H9 (cell line): ENCODE measurements at regions not wholly inside any gene's neighbourhood (a gene's known extent, or its start where the extent isn't known, plus 50 kb on each side); places are given as distances from the start of the nearest gene placed in this dataset.

Experiments used
- DNase-seq: peaks from one replicate; pipeline ENCODE4 v3.0.0-alpha.2; 2017
- H2AFZ ChIP-seq: one replicate; pipeline ENCODE4 v1.6.1; 2013; ENCODE audit warnings: mild to moderate bottlenecking, low read length, control low read depth, moderate library complexity
- H2AK5ac ChIP-seq: 2 replicates; pipeline ENCODE4 v1.6.1; 2013; ENCODE audit warnings: low read length, control low read depth, mixed read lengths; ENCODE audit not compliant: insufficient read length
- H2BK120ac ChIP-seq: one replicate; pipeline ENCODE4 v1.6.1; 2013; ENCODE audit warnings: low read depth, mild to moderate bottlenecking, low read length, control low read depth, inconsistent platforms; ENCODE audit not compliant: poor library complexity, severe bottlenecking
- H2BK12ac ChIP-seq: 2 replicates; pipeline ENCODE4 v1.6.1; 2013; ENCODE audit warnings: low read length, control low read depth, mixed read lengths, low read depth; ENCODE audit not compliant: insufficient read length
- H2BK15ac ChIP-seq: 2 replicates; pipeline ENCODE4 v1.6.1; 2013; ENCODE audit warnings: low read depth, low read length, control low read depth
- H2BK20ac ChIP-seq: one replicate; pipeline ENCODE4 v1.6.1; 2013; ENCODE audit warnings: low read depth, mild to moderate bottlenecking, low read length, control low read depth, inconsistent platforms; ENCODE audit not compliant: poor library complexity, severe bottlenecking
- H2BK5ac ChIP-seq: 2 replicates; pipeline ENCODE4 v1.6.1; 2013; ENCODE audit warnings: low read length, control low read depth, mixed read lengths; ENCODE audit not compliant: insufficient read length
- H3K14ac ChIP-seq: 2 replicates; pipeline ENCODE4 v1.6.1; 2013; ENCODE audit warnings: low read length, control low read depth; ENCODE audit not compliant: insufficient read depth
- H3K18ac ChIP-seq: 2 replicates; pipeline ENCODE4 v1.6.1; 2013; ENCODE audit warnings: low read depth, mild to moderate bottlenecking, mixed read lengths, low read length, control low read depth; ENCODE audit not compliant: insufficient read length
- H3K23ac ChIP-seq: 2 replicates; pipeline ENCODE4 v1.6.1; 2013; ENCODE audit warnings: low read length, control low read depth, mixed read lengths, low read depth; ENCODE audit not compliant: insufficient read length
- H3K23me2 ChIP-seq: 2 replicates; pipeline ENCODE4 v1.6.1; 2013; ENCODE audit warnings: low read depth, mild to moderate bottlenecking, mixed read lengths, low read length, control low read depth; ENCODE audit not compliant: insufficient read length, poor library complexity, severe bottlenecking
- H3K27ac ChIP-seq: 2 replicates; pipeline ENCODE4 v1.5.1; 2013; ENCODE audit warnings: low read length, control low read depth, mixed read lengths, low read depth; ENCODE audit not compliant: insufficient read length
- H3K27me3 ChIP-seq: 2 replicates; pipeline ENCODE4 v1.6.1; 2013; ENCODE audit warnings: low read length, control low read depth, inconsistent platforms; ENCODE audit not compliant: insufficient read depth
- H3K4ac ChIP-seq: 2 replicates; pipeline ENCODE4 v1.6.1; 2013; ENCODE audit warnings: low read depth, mild to moderate bottlenecking, control low read depth, inconsistent platforms, low read length, moderate library complexity
- H3K4me1 ChIP-seq: 2 replicates; pipeline ENCODE4 v1.6.1; 2013; ENCODE audit warnings: low read length, control low read depth, inconsistent platforms; ENCODE audit not compliant: insufficient read depth
- H3K4me2 ChIP-seq: 2 replicates; pipeline ENCODE4 v1.6.1; 2013; ENCODE audit warnings: low read length, control low read depth, mixed read lengths; ENCODE audit not compliant: insufficient read length, insufficient read depth
- H3K56ac ChIP-seq: 2 replicates; pipeline ENCODE4 v1.6.1; 2013; ENCODE audit warnings: low read depth, mild to moderate bottlenecking, mixed read lengths, low read length, control low read depth; ENCODE audit not compliant: insufficient read length
- H3K79me1 ChIP-seq: 2 replicates; pipeline ENCODE4 v1.6.1; 2013; ENCODE audit warnings: low read depth, mild to moderate bottlenecking, moderate library complexity, low read length, control low read depth, inconsistent platforms; ENCODE audit not compliant: insufficient read depth, poor library complexity, severe bottlenecking
- H3K79me2 ChIP-seq: 2 replicates; pipeline ENCODE4 v1.6.1; 2013; ENCODE audit warnings: low read length, control low read depth, inconsistent platforms; ENCODE audit not compliant: insufficient read depth
- H3K9ac ChIP-seq: 2 replicates; pipeline ENCODE4 v1.6.1; 2013; ENCODE audit warnings: low read length, control low read depth, mixed read lengths; ENCODE audit not compliant: insufficient read length; ENCODE audit errors: extremely low read depth
- H3K9me3 ChIP-seq: one replicate; pipeline ENCODE4 v1.6.1; 2013; ENCODE audit warnings: low read depth, low read length, inconsistent platforms; ENCODE audit not compliant: control insufficient read depth
- H3T11ph ChIP-seq: one replicate; pipeline ENCODE4 v1.6.1; 2013; ENCODE audit warnings: mild to moderate bottlenecking, low read length, control low read depth, inconsistent platforms
- H4K20me1 ChIP-seq: one replicate; pipeline ENCODE4 v1.6.1; 2013; ENCODE audit not compliant: control insufficient read depth, insufficient read length, insufficient read depth
- H4K5ac ChIP-seq: 2 replicates; pipeline ENCODE4 v1.6.1; 2013; ENCODE audit warnings: low read depth, mild to moderate bottlenecking, mixed read lengths, low read length, control low read depth; ENCODE audit not compliant: insufficient read length
- H4K8ac ChIP-seq: replicated peaks from 2 replicates; pipeline ENCODE4 v1.6.1; 2013; ENCODE audit warnings: low read length, control low read depth, mixed read lengths, low read depth; ENCODE audit not compliant: insufficient read length
- H4K91ac ChIP-seq: 2 replicates; pipeline ENCODE4 v1.6.1; 2013; ENCODE audit warnings: low read depth, mild to moderate bottlenecking, moderate library complexity, mixed read lengths, low read length, control low read depth; ENCODE audit not compliant: insufficient read length
- H3K27ac Mint-ChIP-seq, 3 experiments: 2 replicates in 2 of 3; 3 replicates in 1 of 3; pipeline ENCODE4 v1.8.0; 2020 to 2021; ENCODE audit warnings: mixed read lengths in 3 of 3, mild to moderate bottlenecking in 1 of 3, moderate library complexity in 1 of 3
- H3K27me3 Mint-ChIP-seq: 2 replicates; pipeline ENCODE4 v1.8.0; 2021; ENCODE audit warnings: low read depth, mild to moderate bottlenecking, moderate library complexity, mixed read lengths
- H3K36me3 Mint-ChIP-seq, 3 experiments: 2 replicates in 2 of 3; 3 replicates in 1 of 3; pipeline ENCODE4 v1.8.0; 2020 to 2021; ENCODE audit warnings: low read depth in 3 of 3, mixed read lengths in 3 of 3; ENCODE audit not compliant: insufficient read depth in 1 of 3
- H3K4me1 Mint-ChIP-seq, 2 experiments: 2 replicates each; pipeline ENCODE4 v1.8.0; 2020; ENCODE audit warnings: mixed read lengths in 2 of 2
- H3K4me3 Mint-ChIP-seq, 2 experiments: 2 replicates in 1 of 2; 3 replicates in 1 of 2; pipeline ENCODE4 v1.8.0; 2020 to 2021; ENCODE audit warnings: mild to moderate bottlenecking in 2 of 2, mixed read lengths in 2 of 2, moderate library complexity in 1 of 2
- H3K9me3 Mint-ChIP-seq, 2 experiments: 2 replicates in 1 of 2; 3 replicates in 1 of 2; pipeline ENCODE4 v1.8.0; 2020; ENCODE audit warnings: mild to moderate bottlenecking in 2 of 2, mixed read lengths in 2 of 2, moderate library complexity in 1 of 2
- WGBS: extraction: QIAGEN DNeasy Blood & Tissue Kit; methylation state at CpG from one replicate; pipeline ENCODE4 v1.1.7; 2013; ENCODE audit warnings: missing lambda C conversion rate, low lambda C conversion rate, mixed read lengths; ENCODE audit not compliant: insufficient read length; ENCODE audit errors: extremely low coverage; 5-methylcytosine and 5-hydroxymethylcytosine counted together
- TF ChIP-seq, protein P1 (sequence below): fragments of 200-600 bp; sonication (generic); conservative IDR thresholded peaks from 3 replicates; pipeline ENCODE4 v1.8.0; 2021; ENCODE audit warnings: antibody characterized with exemption, mild to moderate bottlenecking

GRCh38 chr14:81839056-81839455 lies 305.4 kb upstream of the SEL1L start:
- H3K14ac ChIP-seq: no peak overlapping the region
- H2AFZ ChIP-seq: no peak overlapping the region
- no peaks in the 10 kb centered on the region for H3K23me2 ChIP-seq
- no peak overlapping the region for H4K91ac ChIP-seq
- H3K4me1 ChIP-seq: no peaks in the 10 kb centered on the region
- H4K20me1 ChIP-seq: no peaks in the 10 kb centered on the region
- no peaks in the 10 kb centered on the region for H3K9me3 ChIP-seq
- Mint-ChIP-seq H3K27ac (no peak overlapping the region), H3K4me3 (no peak overlapping the region), H3K4me1 (no peaks in the 10 kb centered on the region), H3K36me3 (peaks cover 10 to 20% (median 19%) of the 10 kb centered on the region in 3 experiments), H3K27me3 (no peaks in the 10 kb centered on the region), H3K9me3 (peaks cover 20 to 33% of the 10 kb centered on the region in 2 experiments)
- no peak overlapping the region for H2BK120ac ChIP-seq
- no peak overlapping the region for H3K56ac ChIP-seq
- no peak overlapping the region for H3K4me2 ChIP-seq
- no peaks in the 10 kb centered on the region for H3K79me1 ChIP-seq
- no peaks in the 10 kb centered on the region for H3K79me2 ChIP-seq
- TF ChIP-seq, protein P1, sequence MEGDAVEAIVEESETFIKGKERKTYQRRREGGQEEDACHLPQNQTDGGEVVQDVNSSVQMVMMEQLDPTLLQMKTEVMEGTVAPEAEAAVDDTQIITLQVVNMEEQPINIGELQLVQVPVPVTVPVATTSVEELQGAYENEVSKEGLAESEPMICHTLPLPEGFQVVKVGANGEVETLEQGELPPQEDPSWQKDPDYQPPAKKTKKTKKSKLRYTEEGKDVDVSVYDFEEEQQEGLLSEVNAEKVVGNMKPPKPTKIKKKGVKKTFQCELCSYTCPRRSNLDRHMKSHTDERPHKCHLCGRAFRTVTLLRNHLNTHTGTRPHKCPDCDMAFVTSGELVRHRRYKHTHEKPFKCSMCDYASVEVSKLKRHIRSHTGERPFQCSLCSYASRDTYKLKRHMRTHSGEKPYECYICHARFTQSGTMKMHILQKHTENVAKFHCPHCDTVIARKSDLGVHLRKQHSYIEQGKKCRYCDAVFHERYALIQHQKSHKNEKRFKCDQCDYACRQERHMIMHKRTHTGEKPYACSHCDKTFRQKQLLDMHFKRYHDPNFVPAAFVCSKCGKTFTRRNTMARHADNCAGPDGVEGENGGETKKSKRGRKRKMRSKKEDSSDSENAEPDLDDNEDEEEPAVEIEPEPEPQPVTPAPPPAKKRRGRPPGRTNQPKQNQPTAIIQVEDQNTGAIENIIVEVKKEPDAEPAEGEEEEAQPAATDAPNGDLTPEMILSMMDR: no peak
- H3K4ac ChIP-seq: no peak overlapping the region
- H2BK12ac ChIP-seq: no peak overlapping the region
- DNase-seq: no peak
- H2AK5ac ChIP-seq: no peak overlapping the region
- no peak overlapping the region for H3K23ac ChIP-seq
- no peak overlapping the region for H4K5ac ChIP-seq
- H4K8ac ChIP-seq: no peak overlapping the region
- H2BK5ac ChIP-seq: no peak overlapping the region
- H2BK20ac ChIP-seq: no peak overlapping the region
- no peak overlapping the region for H3K27ac ChIP-seq
- no peak overlapping the region for H3T11ph ChIP-seq
- H2BK15ac ChIP-seq: no peak overlapping the region
- no peak overlapping the region for H3K18ac ChIP-seq
- no peaks in the 10 kb centered on the region for H3K27me3 ChIP-seq
- no peak overlapping the region for H3K9ac ChIP-seq
- no CpG with 5 or more reads among the region's 2 CpGs for WGBS
